Kidney (tissue), 13 donors: ENCODE measurements at regions not wholly inside any gene's neighbourhood (a gene's known extent, or its start where the extent isn't known, plus 50 kb on each side); places are given as distances from the start of the nearest gene placed in this dataset.

ENCODE experiments used
- DNase-seq, 5 donors: peaks; one replicate each; pipeline ENCODE4 v3.0.0-alpha.2; 2013 to 2020
- FAIRE-seq: peaks from 2 replicates; lab custom pipeline; 2012; peaks lifted over from hg19 to GRCh38; lab: Jason Lieb, UNC
- H3K27ac ChIP-seq, 2 donors: one replicate each; pipeline ENCODE4 v1.7.0; 2013; ENCODE audit warnings: low read depth in 2 of 2, low read length in 2 of 2, inconsistent platforms in 1 of 2
- H3K27me3 ChIP-seq: one replicate; pipeline ENCODE4 v1.7.1; 2013; ENCODE audit warnings: low read length, inconsistent platforms; ENCODE audit not compliant: control insufficient read depth, insufficient read depth
- H3K36me3 ChIP-seq, 3 donors: one replicate each; pipeline versions ENCODE4 v1.7.0 to v1.7.1; 2013; ENCODE audit warnings: low read length in 3 of 3, control low read depth in 1 of 3, inconsistent platforms in 1 of 3; ENCODE audit not compliant: insufficient read depth in 3 of 3, control insufficient read depth in 2 of 3
- H3K4me1 ChIP-seq, 3 donors: one replicate each; pipeline versions ENCODE4 v1.7.0 to v1.7.1; 2013; ENCODE audit warnings: low read length in 3 of 3, inconsistent platforms in 1 of 3, low read depth in 1 of 3; ENCODE audit not compliant: control insufficient read depth in 2 of 3, insufficient read depth in 2 of 3
- H3K4me3 ChIP-seq, 3 donors: one replicate each; pipeline versions ENCODE4 v1.7.0 to v1.8.1; 2013; ENCODE audit warnings: low read length in 3 of 3, control low read depth in 1 of 3, inconsistent platforms in 1 of 3
- H3K9ac ChIP-seq, 3 donors: one replicate each; pipeline versions ENCODE4 v1.7.0 to v1.7.1; 2013; ENCODE audit warnings: low read length in 3 of 3, control low read depth in 1 of 3, inconsistent platforms in 1 of 3
- H3K9me3 ChIP-seq, 3 donors: one replicate each; pipeline versions ENCODE4 v1.7.0 to v1.7.1; 2013; ENCODE audit warnings: low read length in 3 of 3, control low read depth in 1 of 3, inconsistent platforms in 1 of 3; ENCODE audit not compliant: control insufficient read depth in 2 of 3, insufficient read depth in 1 of 3
- intact Hi-C: fragments of 100-400 bp; cut with DNase I; formaldehyde crosslinking; loops from one replicate; pipeline ENCODE4 v1.11.1; 2022
- TF ChIP-seq, protein P1 (sequence below): IDR thresholded peaks from 3 replicates; pipeline ENCODE4 v1.5.1; 2012; ENCODE audit warnings: mild to moderate bottlenecking, moderate library complexity, borderline replicate concordance; ENCODE audit not compliant: insufficient read depth; ENCODE audit errors: extremely low read depth
- donor health status: control.
- donor health status: control.
- donor health status: control.
- donor health status: control.
- donor health status: control.
- donor health status: DM: yes; HTN: yes; CAD: no.
- donor health status: Normal renal cell carcinoma (clear cell type).

GRCh38 chr5:130714200-130714599 is 450.9 kb downstream of the HINT1 start:
- no peak for FAIRE-seq
- H3K27ac ChIP-seq: no peak overlapping the region
- no peaks in the 10 kb centered on the region for H3K4me1 ChIP-seq
- no peak overlapping the region for H3K4me3 ChIP-seq
- intact Hi-C loops: no loop called here
- H3K36me3 ChIP-seq: no peaks in the 10 kb centered on the region
- H3K9me3 ChIP-seq: no peaks in the 10 kb centered on the region
- H3K9ac ChIP-seq: no peak overlapping the region
- no peaks in the 10 kb centered on the region for H3K27me3 ChIP-seq
- TF ChIP-seq, protein P1, sequence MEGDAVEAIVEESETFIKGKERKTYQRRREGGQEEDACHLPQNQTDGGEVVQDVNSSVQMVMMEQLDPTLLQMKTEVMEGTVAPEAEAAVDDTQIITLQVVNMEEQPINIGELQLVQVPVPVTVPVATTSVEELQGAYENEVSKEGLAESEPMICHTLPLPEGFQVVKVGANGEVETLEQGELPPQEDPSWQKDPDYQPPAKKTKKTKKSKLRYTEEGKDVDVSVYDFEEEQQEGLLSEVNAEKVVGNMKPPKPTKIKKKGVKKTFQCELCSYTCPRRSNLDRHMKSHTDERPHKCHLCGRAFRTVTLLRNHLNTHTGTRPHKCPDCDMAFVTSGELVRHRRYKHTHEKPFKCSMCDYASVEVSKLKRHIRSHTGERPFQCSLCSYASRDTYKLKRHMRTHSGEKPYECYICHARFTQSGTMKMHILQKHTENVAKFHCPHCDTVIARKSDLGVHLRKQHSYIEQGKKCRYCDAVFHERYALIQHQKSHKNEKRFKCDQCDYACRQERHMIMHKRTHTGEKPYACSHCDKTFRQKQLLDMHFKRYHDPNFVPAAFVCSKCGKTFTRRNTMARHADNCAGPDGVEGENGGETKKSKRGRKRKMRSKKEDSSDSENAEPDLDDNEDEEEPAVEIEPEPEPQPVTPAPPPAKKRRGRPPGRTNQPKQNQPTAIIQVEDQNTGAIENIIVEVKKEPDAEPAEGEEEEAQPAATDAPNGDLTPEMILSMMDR: no peak
- no peak for DNase-seq

- H3K36me3 ChIP-seq: no peaks in the 10 kb centered on the region
- DNase-seq: no peak
- H3K27me3 ChIP-seq: no peaks in the 10 kb centered on the region
- no peaks in the 10 kb centered on the region for H3K4me1 ChIP-seq
- no peaks in the 10 kb centered on the region for H3K9me3 ChIP-seq
- intact Hi-C loops: no loop called here
- TF ChIP-seq, protein P1: no peak
- H3K4me3 ChIP-seq: no peak overlapping the region
- FAIRE-seq: no peak
- no peak overlapping the region for H3K27ac ChIP-seq
- no peak overlapping the region for H3K9ac ChIP-seq
Observed at GRCh38 chr5:130712324-130712723, 452.7 kb downstream of the HINT1 start.

DNA sequence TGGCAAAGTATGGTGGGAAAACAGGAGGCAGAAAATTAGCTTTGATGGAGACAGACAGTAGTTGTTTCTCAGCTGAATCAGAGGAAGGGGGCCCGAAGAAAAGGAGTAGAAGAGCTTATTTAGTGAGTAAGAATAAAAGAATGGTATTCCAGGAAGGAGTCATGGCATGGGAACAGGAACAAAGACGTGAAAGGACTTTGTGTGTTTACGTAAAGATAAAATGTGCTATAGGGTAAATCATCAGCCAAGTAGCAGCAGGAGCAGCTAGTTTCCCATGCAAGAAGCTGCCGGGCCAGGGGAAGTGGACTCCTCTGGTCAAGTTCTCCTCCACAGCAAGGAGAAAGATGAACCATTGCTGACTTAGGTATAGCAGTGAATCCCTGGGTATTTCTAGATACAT is 454.5 kb downstream of the HINT1 start:
- intact Hi-C loops: no loop called here
- TF ChIP-seq, protein P1: no peak
- peak in 2 of 5 donors; percentile 7 to 15 for DNase-seq

DNA sequence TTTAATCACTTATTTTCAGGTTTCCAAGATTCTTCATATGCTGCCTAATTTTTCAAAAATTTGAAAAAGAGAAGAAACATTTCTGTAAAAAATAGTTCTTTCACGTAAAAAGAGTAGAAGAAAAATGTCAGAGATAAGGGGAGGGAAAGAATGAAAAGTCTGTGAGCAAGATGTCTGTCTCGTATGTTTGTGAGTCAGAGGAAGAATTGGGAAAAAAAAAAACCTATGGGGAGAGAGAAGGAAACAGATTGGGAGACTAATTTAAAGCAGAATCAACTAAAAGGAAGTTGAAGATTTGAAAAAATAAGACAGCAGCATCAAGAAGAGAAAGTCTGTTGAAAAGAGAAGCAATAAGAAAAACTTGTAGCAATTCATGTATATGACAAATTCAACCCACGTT is 456.3 kb downstream of the HINT1 start:
- H3K4me1 ChIP-seq: no peaks in the 10 kb centered on the region
- H3K27me3 ChIP-seq: no peaks in the 10 kb centered on the region
- H3K9ac ChIP-seq: no peak overlapping the region
- no peak overlapping the region for H3K4me3 ChIP-seq
- H3K27ac ChIP-seq: no peak overlapping the region
- TF ChIP-seq, protein P1: no peak
- no peaks in the 10 kb centered on the region for H3K36me3 ChIP-seq
- DNase-seq (no peak), FAIRE-seq (no peak)
- intact Hi-C loops: no loop called here
- no peaks in the 10 kb centered on the region for H3K9me3 ChIP-seq

More for the DNA sequence above, 454.5 kb downstream of the HINT1 start:
- Histone ChIP-seq H3K27me3 (no peaks in the 10 kb centered on the region), H3K9ac (no peak overlapping the region), H3K4me1 (no peaks in the 10 kb centered on the region), H3K36me3 (no peaks in the 10 kb centered on the region), H3K27ac (no peak overlapping the region), H3K4me3 (no peak overlapping the region), H3K9me3 (no peaks in the 10 kb centered on the region)
- no peak for FAIRE-seq
